HG03469 (cell line): ENCODE measurements at regions not wholly inside any gene's neighbourhood (a gene's known extent, or its start where the extent isn't known, plus 50 kb on each side); places are given as distances from the start of the nearest gene placed in this dataset.

Experiments
- ATAC-seq: cut with Tn5 transposase; IDR thresholded peaks from one replicate; pipeline ENCODE4 v1.9.1; 2021; ENCODE audit warnings: mild to moderate bottlenecking, moderate library complexity, moderate number of reproducible peaks; ENCODE audit not compliant: unreplicated experiment

DNA sequence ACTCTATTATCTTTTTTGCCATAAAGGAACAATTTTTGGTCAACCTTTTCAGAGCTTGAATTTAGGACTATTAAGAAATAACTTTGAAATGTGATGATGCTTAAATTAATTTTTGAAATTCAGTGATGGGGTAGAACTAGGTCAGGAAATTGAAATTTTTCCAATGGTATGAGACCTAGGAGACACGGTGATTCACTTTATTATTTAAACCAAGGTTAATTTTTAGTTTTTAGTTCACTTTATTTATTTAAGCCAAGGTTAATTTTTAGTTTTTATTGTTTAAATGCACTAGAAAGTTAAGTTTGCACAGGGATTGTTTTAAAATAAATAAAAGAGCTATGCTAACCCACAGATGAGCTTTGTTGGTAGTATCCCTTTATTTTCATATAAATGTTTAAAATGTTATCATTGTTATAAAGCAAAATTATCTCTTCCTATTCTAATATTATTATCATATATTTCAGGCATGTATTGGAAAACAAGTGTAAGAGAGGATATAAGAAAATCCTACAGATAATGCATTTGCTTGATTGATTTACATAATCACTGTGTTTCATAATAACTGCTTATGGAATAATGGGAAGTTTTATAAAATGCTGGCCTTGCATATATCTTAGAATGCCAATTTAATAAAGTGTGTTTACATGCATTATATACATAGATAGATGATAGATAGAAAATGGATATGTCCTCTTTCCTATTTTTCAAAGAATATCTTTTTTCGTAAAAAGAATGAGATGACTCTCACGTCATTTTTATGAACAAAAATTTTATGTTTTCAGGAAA is 163.6 kb downstream of the HGF start:
- no peak for ATAC-seq

- no peak for ATAC-seq
These were observed 164.4 kb downstream of the HGF start for GRCh38 chr7:81605493-81605892.

- no peak for ATAC-seq
These were observed 165.1 kb downstream of the HGF start for GRCh38 chr7:81604808-81605174.

DNA sequence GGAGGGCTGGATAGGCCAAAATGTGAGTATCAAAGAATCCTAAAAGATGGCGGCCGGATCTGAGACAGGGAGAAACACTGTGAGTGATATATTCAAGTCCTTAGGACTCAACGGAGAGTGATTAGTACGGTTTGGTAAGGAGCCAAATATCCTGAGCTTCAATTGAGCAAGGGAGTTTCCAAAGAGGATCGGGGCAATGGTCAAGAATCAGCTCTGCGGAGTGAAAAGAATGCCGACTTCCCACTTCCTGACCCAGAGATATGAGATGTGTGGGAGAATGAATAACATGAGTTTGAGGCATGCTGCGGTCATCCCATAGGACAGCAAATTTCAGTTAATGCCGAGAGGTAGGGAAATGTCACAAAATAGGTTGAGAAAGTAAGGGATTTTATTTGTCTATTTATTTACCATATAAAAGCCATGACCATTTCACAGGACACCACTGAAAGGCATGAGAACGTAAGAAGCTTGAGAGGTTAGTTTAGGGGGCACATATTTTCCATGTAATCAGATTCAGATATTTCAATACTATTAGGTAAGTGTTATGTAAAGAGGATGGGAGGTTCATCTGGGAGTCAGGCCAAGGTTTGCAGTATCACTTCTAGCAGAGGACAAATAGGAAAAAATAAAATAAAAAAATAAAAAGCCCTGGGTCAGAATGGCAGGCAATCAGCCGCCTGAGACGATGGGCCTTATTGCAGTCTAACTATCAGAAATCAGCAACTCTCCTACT is 165.6 kb downstream of the HGF start:
- ATAC-seq: no peak

GRCh38 chr7:81600608-81601007 is 169.2 kb downstream of the HGF start:
- ATAC-seq: no peak

- no peak for ATAC-seq
These were observed 170.9 kb downstream of the HGF start for GRCh38 chr7:81598951-81599350.

DNA sequence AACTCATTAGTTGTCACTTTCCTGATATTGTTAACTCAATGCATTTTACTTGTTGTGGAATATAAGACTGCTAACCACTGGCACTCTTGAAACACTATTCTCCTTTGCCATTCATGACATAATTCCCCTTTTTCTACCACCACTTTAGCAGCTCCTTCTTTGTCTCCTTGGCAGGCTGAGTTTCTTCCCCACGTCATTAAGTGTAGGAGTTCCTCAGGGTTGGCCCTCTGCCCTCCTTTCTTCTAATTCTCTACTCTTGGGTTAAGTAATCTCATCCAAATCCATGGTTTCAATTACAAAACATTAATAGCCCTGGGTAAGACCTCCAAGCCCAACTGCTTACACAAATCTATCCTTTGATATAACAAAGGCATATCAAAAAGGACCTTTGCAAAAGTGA is 175.1 kb downstream of the HGF start:
- no peak for ATAC-seq

DNA sequence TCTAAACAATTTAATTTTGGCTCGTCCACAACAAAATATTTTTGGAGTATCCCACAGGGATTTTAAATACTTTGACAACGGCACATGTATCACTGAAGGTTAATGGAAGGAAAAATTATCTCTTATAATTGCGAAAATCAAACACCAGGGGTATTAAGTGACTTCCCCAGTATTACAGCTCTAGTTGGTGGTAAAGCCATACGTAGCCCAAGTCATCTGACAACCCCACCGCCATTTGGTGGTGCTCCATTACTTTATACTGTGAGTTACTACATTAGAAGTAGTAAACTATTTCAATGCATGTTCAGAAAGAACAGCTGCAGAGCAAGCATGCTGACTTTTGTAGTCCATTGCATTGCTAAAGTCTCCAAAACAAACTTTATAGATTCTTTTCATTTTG is 179.7 kb downstream of the HGF start:
- no peak for ATAC-seq

DNA sequence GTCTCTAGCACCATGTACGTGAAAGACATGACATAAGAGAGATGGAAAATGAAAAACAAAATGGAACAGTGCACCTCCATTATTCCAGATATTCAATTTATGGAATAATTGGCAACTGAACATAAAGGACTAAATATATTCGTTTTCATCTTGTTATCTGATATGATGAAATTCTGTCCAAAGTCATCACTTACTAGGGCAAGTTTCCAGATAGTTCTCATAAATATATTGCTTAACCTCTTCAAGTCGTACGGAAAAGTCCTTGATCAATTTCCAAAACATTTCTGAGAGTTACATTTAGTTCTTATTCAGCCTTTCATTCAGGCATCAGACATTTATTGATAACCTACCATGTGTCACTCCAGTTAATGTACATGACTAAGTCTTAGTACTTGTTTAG is 185.2 kb downstream of the HGF start:
- ATAC-seq: no peak

GRCh38 chr7:81583882-81584533 is 185.8 kb downstream of the HGF start:
- ATAC-seq: no peak

- ATAC-seq: no peak
These were observed 186.8 kb downstream of the HGF start for GRCh38 chr7:81583090-81583489.

GRCh38 chr7:81577642-81578340 is 192.1 kb downstream of the HGF start:
- no peak for ATAC-seq

DNA sequence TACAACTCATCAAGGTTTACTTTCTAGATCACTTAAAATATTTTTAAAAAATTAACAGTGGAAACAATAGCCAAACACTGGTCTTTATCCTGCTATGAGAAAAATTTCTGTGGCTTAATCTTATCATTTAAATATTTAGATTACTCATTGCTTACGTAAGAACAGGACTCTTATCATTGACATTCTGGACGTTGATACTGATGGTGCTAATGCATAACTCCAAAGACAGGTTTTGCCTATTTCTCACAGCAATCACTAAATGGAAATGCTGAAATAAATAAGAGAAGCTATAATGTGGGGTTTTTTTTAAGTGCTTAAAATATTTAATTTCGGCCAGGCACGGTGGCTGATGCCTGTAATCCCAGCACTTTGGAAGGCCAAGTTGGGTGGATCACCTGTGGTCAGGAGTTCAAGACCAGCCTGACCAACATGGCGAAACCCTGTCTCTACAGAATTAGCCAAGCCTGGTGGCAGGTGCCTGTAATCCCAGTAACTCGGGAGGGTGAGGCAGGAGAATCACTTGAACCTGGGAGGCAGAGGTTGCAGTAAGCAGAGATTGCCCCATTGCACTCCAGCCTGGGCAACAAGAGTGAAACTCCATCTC is 195.0 kb downstream of the HGF start:
- no peak for ATAC-seq

- no peak for ATAC-seq
These were observed 195.9 kb downstream of the HGF start for GRCh38 chr7:81573932-81574331.

- ATAC-seq: no peak
These were observed 196.7 kb downstream of the HGF start for GRCh38 chr7:81573128-81573527.

DNA sequence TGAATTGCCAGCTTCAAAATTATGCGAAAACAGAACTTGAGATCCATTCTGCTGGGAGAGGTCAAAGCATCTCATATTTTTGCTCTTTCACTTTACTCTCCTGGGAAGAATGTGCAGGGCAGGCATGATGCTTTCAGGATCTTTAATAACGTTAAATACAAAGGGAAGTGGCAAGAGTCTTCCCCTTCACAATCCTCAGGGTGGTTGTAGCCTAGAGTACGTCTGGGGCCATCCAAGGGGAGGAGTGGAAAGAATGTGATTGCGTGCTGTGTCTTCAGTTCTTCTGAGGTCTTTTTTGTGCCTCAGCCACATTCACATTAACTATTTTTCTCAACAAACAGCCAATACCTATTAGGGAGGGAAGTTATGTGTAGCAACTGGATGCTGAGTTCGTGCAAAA is 207.3 kb downstream of the HGF start:
- no peak for ATAC-seq

DNA sequence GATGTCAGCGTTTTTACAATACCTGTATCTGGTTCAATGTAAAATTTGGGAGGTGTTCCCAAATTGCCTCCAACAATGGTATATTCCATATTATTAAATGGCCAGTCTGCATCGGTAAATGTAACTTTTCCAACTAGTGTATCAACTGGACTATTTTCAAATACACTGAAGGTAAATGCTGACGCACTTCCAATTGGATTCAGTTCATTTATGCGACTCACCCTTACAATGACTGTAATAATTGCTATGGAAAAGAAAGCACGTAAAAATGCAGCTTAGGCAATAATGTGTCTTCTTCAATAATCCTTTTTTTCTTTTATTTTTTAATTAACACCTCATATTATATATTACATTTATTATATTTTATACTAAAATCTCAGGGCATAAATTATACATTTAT is 209.1 kb downstream of the HGF start:
- ATAC-seq: no peak

GRCh38 chr7:81549484-81550016 is 220.3 kb downstream of the HGF start:
- ATAC-seq: no peak

- ATAC-seq: no peak
These were observed 234.9 kb downstream of the HGF start for GRCh38 chr7:81534996-81535395.

GRCh38 chr7:81534446-81534845 is 235.4 kb downstream of the HGF start:
- ATAC-seq: no peak

GRCh38 chr7:81533931-81534330 is 235.9 kb downstream of the HGF start:
- no peak for ATAC-seq
